Memory B cell (primary cell): ENCODE measurements at regions not wholly inside any gene's neighbourhood (a gene's known extent, or its start where the extent isn't known, plus 50 kb on each side); places are given as distances from the start of the nearest gene placed in this dataset.
"Not testable (repeated sequence)": the region's sequence is repeated elsewhere in the genome, so short reads cannot be mapped to it uniquely, and the experiment has no call there.

Experiments
- ATAC-seq: fragments of 150-1000 bp; cut with Tn5 transposase; 2 replicates; pipeline ENCODE4 v1.10.0; 2021; ENCODE audit warnings: low read depth, mild to moderate bottlenecking, moderate library complexity
- DNase-seq, 2 donors: peaks; one replicate each; pipeline ENCODE4 v3.0.0; 2022; ENCODE audit warnings: low spot score in 2 of 2
- H3K27ac Mint-ChIP-seq: one replicate; pipeline ENCODE4 v1.8.0; 2022; ENCODE audit warnings: mild to moderate bottlenecking, moderate library complexity, mixed read lengths
- H3K27me3 Mint-ChIP-seq: one replicate; pipeline ENCODE4 v1.8.0; 2022; ENCODE audit warnings: mixed read lengths
- H3K36me3 Mint-ChIP-seq: one replicate; pipeline ENCODE4 v1.8.0; 2022; ENCODE audit warnings: mild to moderate bottlenecking, mixed read lengths
- H3K4me1 Mint-ChIP-seq: one replicate; pipeline ENCODE4 v1.8.0; 2022; ENCODE audit warnings: mixed read lengths
- H3K4me3 Mint-ChIP-seq: one replicate; pipeline ENCODE4 v1.8.0; 2022; ENCODE audit warnings: mild to moderate bottlenecking, moderate library complexity, mixed read lengths
- H3K9me3 Mint-ChIP-seq: one replicate; pipeline ENCODE4 v1.8.0; 2022; ENCODE audit warnings: mixed read lengths

- no peak overlapping the region for H3K4me3 Mint-ChIP-seq
- no peaks in the 10 kb centered on the region for H3K36me3 Mint-ChIP-seq
Measured at GRCh38 chr2:95759481-95760246, 167.9 kb downstream of the TRIM43 start.

GRCh38 chr2:95760806-95761525, 169.2 kb downstream of the TRIM43 start:
- Mint-ChIP-seq H3K36me3 (no peaks in the 10 kb centered on the region), H3K4me1 (no peaks in the 10 kb centered on the region), H3K27me3 (peaks cover 2% of the 10 kb centered on the region), H3K9me3 (no peaks in the 10 kb centered on the region), H3K4me3 (no peak overlapping the region), H3K27ac (no peak overlapping the region)
- no peak for DNase-seq
- no peak for ATAC-seq

More at GRCh38 chr2:95759481-95760246, 167.9 kb downstream of the TRIM43 start:
- no peaks in the 10 kb centered on the region for H3K4me1 Mint-ChIP-seq
- peaks cover 2% of the 10 kb centered on the region for H3K27me3 Mint-ChIP-seq
- ATAC-seq (no peak), DNase-seq (no peak)
- no peaks in the 10 kb centered on the region for H3K9me3 Mint-ChIP-seq
- no peak overlapping the region for H3K27ac Mint-ChIP-seq

GRCh38 chr2:95761556-95761955, 169.8 kb downstream of the TRIM43 start:
- Mint-ChIP-seq H3K4me1 (no peaks in the 10 kb centered on the region), H3K4me3 (no peak overlapping the region)
- no peak for DNase-seq

GRCh38 chr2:95762023-95763021, 170.5 kb downstream of the TRIM43 start:
- not testable (repeated sequence) for H3K27me3 Mint-ChIP-seq, DNase-seq, H3K4me3 Mint-ChIP-seq, H3K9me3 Mint-ChIP-seq, H3K27ac Mint-ChIP-seq, H3K36me3 Mint-ChIP-seq, ATAC-seq, H3K4me1 Mint-ChIP-seq

More at GRCh38 chr2:95761556-95761955, 169.8 kb downstream of the TRIM43 start:
- Mint-ChIP-seq H3K36me3 (no peaks in the 10 kb centered on the region), H3K27me3 (peaks cover 2% of the 10 kb centered on the region), H3K9me3 (no peaks in the 10 kb centered on the region), H3K27ac (no peak overlapping the region)
- ATAC-seq, result no peak

- H3K9me3 Mint-ChIP-seq, ATAC-seq, H3K27ac Mint-ChIP-seq, H3K4me3 Mint-ChIP-seq, H3K36me3 Mint-ChIP-seq, H3K4me1 Mint-ChIP-seq, H3K27me3 Mint-ChIP-seq, DNase-seq: not testable (repeated sequence)
Measured at GRCh38 chr2:95763074-95763473, 171.3 kb downstream of the TRIM43 start.

GRCh38 chr2:95764966-95765365, 173.2 kb downstream of the TRIM43 start:
- ATAC-seq, H3K4me3 Mint-ChIP-seq, H3K27me3 Mint-ChIP-seq, H3K36me3 Mint-ChIP-seq, H3K4me1 Mint-ChIP-seq, DNase-seq, H3K9me3 Mint-ChIP-seq, H3K27ac Mint-ChIP-seq: not testable (repeated sequence)

- H3K36me3 Mint-ChIP-seq, H3K27me3 Mint-ChIP-seq, H3K4me1 Mint-ChIP-seq, ATAC-seq, H3K9me3 Mint-ChIP-seq, H3K4me3 Mint-ChIP-seq, H3K27ac Mint-ChIP-seq, DNase-seq: not testable (repeated sequence)
Measured at GRCh38 chr2:95765925-95766910, 174.4 kb downstream of the TRIM43 start.

GRCh38 chr2:95767531-95767930, 175.7 kb downstream of the TRIM43 start:
- not testable (repeated sequence) for H3K4me3 Mint-ChIP-seq, H3K36me3 Mint-ChIP-seq, H3K27me3 Mint-ChIP-seq, H3K9me3 Mint-ChIP-seq, H3K27ac Mint-ChIP-seq, H3K4me1 Mint-ChIP-seq, ATAC-seq, DNase-seq

GRCh38 chr2:95767950-95768349, 176.1 kb downstream of the TRIM43 start:
- DNase-seq, result not testable (repeated sequence)

GRCh38 chr2:95769256-95769655, 177.5 kb downstream of the TRIM43 start:
- ATAC-seq, H3K36me3 Mint-ChIP-seq, H3K27me3 Mint-ChIP-seq, DNase-seq, H3K9me3 Mint-ChIP-seq, H3K4me1 Mint-ChIP-seq, H3K27ac Mint-ChIP-seq, H3K4me3 Mint-ChIP-seq: not testable (repeated sequence)

More at GRCh38 chr2:95767950-95768349, 176.1 kb downstream of the TRIM43 start:
- not testable (repeated sequence) for H3K9me3 Mint-ChIP-seq, H3K4me3 Mint-ChIP-seq, H3K36me3 Mint-ChIP-seq, H3K27me3 Mint-ChIP-seq, H3K27ac Mint-ChIP-seq, H3K4me1 Mint-ChIP-seq, ATAC-seq

GRCh38 chr2:95770726-95771125, 178.9 kb downstream of the TRIM43 start:
- not testable (repeated sequence) for H3K27ac Mint-ChIP-seq, H3K4me1 Mint-ChIP-seq, H3K9me3 Mint-ChIP-seq, H3K4me3 Mint-ChIP-seq, ATAC-seq, DNase-seq, H3K36me3 Mint-ChIP-seq, H3K27me3 Mint-ChIP-seq

GRCh38 chr2:95774322-95775192, 182.8 kb downstream of the TRIM43 start:
- H3K27ac Mint-ChIP-seq, DNase-seq, H3K27me3 Mint-ChIP-seq, H3K36me3 Mint-ChIP-seq, H3K4me1 Mint-ChIP-seq, ATAC-seq, H3K9me3 Mint-ChIP-seq, H3K4me3 Mint-ChIP-seq: not testable (repeated sequence)
